ENCODE measurements at regions not wholly inside any gene's neighbourhood (a gene's known extent, or its start where the extent isn't known, plus 50 kb on each side); places are given as distances from the start of the nearest gene placed in this dataset.
"Not testable (repeated sequence)": the region's sequence is repeated elsewhere in the genome, so short reads cannot be mapped to it uniquely, and the experiment has no call there.

- no peak for DNase-seq
Observed at GRCh38 chr10:30560326-30560725, 69.2 kb downstream of the LYZL2 start.

- DNase-seq, result no peak
Observed at GRCh38 chr10:30559180-30559579, 70.4 kb downstream of the LYZL2 start.

GRCh38 chr10:30558411-30558810, 71.1 kb downstream of the LYZL2 start:
- DNase-seq, result no peak

DNA sequence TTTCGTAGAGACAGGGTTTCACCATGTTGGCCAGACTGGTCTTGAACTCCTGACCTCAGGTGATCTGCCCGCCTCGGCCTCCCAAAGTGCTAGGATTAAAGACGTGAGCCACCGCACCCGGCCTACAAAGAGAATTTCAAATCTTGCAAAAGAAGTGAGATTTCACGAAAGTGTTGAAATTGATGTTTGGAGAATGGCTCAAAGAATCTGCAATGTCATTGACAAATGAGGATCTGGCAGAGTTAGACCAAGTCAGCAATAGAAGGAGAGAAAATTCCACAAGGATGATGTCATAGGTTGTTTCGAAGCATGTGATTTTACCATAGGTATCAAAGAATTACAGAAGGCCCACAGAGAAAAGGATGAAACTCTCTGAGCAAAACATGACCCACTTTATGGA, 71.7 kb downstream of the LYZL2 start:
- peak; percentile 36 for DNase-seq

DNA sequence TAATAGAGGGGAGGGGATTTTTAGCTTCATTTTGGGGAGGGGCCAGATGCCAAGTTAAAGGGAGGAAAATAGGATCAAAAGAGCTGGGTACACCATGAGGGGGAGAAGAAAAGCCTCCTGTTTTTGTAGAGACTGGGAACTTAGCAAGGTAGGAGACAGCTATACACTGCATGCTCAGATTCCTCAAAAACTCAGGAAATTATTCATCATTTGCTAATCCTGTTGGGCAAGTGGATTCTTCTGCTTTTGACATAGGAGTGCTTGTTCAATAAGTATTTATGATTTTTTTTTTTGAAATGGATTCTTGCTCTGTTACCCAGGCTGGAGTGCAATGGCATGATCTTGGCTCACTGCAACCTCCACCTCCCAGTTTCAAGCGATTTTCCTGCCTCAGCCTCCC, 73.4 kb downstream of the LYZL2 start:
- DNase-seq, result no peak

GRCh38 chr10:30555465-30555864, 74.1 kb downstream of the LYZL2 start:
- DNase-seq, result no peak

DNA sequence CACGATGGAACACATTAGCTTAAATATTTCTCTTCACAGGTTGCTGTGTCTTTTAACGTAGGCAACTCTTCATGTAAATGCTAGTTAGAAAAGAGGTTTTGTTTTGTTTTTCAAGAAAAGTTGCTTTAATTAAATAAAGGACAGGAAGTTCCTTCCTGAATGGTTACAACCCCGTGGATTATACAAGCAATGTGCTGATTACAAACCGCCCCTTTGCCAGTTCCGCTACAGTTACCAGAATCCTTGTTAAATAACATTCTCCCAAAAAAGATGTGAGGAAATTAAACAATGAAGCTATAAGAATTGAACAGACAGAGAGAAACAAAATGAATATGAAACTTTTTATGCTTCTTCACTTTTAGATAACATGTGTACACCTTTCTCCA, 75.1 kb downstream of the LYZL2 start:
- no peak for DNase-seq

DNA sequence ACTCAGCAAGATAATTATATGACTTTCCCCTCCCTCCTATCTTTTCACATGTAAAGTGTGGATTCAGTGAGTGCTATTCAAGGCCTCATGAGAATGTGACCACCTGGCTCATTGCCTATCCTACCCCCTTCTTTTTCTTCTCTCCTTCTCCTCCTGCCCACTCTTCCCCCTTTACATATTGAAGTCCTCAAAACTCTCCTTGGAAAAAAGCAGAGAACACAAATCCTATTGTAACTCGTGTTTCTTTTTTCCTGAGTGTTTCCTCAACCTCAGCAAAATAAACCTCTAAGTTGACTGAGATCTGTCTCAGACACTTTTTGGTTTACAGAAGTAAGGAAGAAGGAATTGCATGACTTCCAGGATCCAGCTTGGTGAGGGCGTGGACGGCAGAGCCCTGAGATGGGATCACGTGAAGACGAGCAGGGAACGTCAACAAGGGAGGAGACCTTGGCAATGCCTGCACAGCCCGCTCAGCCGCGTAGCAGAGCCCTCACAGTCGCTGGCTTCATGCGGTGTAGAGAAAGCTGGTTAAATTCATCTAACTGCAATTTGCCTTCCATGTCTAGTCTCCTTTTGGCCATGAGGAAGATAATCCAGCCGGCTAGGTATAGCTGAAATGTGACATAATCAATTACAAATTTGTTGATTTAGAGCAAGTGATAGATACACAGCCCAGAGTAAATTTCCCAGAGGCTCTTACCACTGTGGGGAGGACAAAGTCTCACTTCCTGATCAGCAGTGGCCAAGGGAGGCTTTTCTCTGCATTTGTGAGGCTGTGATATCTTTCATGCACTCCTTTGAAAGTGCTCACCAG, 75.7 kb downstream of the LYZL2 start:
- DNase-seq, result peak; percentile 27

GRCh38 chr10:30553018-30553625, 76.4 kb downstream of the LYZL2 start:
- DNase-seq, result no peak

- no peak for DNase-seq
Observed at GRCh38 chr10:30550967-30551815, 78.4 kb downstream of the LYZL2 start.

- not testable (repeated sequence) for DNase-seq
Observed at GRCh38 chr10:30549134-30549687, 80.3 kb downstream of the LYZL2 start.

- DNase-seq, result no peak
Observed at GRCh38 chr10:30546511-30546910, 83.0 kb downstream of the LYZL2 start.

GRCh38 chr10:30542895-30543288, 86.7 kb downstream of the LYZL2 start:
- DNase-seq, result no peak

DNA sequence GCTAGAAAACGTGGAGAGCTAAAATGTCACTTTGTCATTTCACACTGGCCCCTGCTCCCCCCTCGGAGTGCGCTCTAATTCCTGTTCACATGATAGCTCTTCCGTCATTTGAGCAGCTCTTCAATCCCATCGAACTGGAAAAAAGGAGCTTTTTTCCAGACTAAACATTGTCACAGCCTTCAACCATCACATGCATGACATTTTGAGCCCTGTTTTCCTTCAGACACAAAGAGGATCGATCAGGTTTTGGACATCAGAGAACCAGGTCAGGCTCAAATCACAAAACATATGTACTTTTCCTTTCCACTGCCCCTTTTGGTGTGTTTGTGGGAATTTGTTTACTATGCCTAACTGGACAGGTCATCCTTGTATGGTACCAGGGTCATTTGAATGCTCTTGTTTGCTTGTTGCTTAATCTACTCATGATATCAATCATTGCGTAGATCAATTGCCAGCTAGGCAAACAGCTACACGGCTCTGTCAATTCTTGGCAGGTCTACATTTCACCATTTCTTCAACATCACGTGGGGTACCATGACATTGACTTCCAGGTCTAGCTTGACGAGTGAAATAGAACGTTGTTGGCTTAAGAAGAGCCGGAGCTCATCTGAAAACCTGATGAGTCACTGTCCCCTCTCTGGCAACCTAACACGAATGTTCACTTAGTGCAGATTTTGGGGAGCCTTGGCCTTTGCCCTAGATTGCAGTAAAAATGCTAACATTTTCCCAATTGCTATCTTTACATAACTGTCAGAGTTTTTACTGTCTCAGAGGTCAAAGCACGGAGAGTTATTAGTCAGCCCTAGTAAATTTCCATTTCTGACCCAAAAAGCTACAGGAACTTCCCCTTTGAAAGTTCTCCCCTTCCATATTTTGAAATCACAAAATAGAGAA, 87.3 kb downstream of the LYZL2 start:
- no peak for DNase-seq

- no peak for DNase-seq
Observed at GRCh38 chr10:30540276-30540675, 89.3 kb downstream of the LYZL2 start.

GRCh38 chr10:30538086-30538485, 91.5 kb downstream of the LYZL2 start:
- DNase-seq, result peak; percentile 44

DNA sequence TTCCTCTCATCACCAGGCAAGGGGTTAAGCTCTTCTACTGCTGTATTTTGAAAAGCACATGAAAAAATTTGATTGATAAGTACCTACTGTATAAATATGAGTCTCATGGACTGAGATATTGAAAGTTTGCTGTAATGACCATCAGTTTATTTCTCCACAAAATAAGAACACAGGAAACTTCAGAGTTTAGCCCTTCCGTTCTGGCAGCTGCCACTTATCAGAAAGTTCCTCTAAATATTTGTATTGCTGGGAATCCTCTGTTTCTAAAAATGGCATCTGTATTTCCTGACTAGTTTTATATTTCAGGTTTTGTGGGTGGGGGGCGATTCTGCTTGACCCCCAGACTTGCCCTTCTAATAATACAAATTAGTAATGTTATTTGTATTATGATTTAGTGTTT, 92.0 kb downstream of the LYZL2 start:
- no peak for DNase-seq

- not testable (repeated sequence) for DNase-seq
Observed at GRCh38 chr10:30537158-30537557, 92.4 kb downstream of the LYZL2 start.

DNA sequence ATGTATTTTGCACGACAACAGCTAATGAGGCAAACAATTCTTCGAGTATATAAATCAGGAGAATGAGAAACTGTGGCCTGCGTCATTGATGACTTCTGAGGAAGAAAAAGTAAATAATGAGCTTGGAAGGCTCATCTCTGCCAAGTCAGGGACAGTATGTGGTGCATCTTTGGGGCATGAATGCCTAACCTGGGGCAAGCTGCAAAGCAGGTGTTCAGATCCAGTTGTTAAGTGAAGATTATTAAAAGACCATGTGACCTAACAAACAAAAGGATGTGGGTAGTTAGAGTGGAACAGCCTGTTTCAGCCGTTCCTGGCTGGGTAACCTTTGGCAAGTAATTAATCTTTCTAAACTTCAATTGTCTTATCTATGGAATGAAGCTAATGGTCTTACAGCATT, 93.0 kb downstream of the LYZL2 start:
- DNase-seq, result no peak

DNA sequence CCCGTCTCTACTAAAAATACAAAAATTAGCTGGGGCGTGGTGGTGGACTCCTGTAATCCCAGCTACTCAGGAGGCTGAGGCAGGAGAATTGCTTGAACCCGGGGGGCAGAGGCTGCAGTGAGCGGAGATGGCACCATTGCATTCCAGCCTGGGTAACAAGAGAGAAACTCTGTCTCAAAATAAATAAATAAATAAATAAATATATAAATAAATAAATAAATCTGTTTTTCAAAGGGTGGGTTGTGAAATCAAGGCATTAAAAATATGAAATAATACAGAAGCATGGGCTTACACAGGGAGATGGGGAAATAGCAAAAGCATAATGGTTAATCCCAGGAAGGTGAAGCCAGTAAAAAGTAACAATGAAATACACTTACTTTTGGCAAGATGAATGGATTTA, 93.9 kb downstream of the LYZL2 start:
- no peak for DNase-seq

- DNase-seq, result peak; percentile 75
Observed at GRCh38 chr10:30534465-30535144, 94.9 kb downstream of the LYZL2 start.
